ENCODE measurements at regions not wholly inside any gene's neighbourhood (a gene's known extent, or its start where the extent isn't known, plus 50 kb on each side); places are given as distances from the start of the nearest gene placed in this dataset.

DNA sequence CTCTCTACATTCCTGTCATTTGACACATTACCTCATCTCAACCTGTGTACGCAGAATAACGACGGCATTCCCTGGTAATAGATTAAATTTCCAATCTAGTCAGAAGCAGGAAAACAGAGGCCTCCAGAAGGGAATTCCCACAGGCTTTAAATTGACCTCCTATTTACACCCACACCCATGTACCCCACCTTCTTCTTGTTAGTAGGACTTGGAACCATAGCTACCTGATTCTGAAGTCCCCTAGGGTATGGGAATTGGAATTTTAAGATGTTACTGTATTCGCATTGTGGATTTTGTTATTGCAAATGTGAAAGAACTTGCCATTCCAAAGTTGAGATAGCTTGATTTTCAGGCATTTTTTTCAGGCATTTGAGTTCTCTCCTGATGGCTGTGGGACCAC, 377.5 kb upstream of the DYNLRB2 start:
- CTCF ChIA-PET, result no interaction called here
- TF ChIP-seq, protein P1, sequence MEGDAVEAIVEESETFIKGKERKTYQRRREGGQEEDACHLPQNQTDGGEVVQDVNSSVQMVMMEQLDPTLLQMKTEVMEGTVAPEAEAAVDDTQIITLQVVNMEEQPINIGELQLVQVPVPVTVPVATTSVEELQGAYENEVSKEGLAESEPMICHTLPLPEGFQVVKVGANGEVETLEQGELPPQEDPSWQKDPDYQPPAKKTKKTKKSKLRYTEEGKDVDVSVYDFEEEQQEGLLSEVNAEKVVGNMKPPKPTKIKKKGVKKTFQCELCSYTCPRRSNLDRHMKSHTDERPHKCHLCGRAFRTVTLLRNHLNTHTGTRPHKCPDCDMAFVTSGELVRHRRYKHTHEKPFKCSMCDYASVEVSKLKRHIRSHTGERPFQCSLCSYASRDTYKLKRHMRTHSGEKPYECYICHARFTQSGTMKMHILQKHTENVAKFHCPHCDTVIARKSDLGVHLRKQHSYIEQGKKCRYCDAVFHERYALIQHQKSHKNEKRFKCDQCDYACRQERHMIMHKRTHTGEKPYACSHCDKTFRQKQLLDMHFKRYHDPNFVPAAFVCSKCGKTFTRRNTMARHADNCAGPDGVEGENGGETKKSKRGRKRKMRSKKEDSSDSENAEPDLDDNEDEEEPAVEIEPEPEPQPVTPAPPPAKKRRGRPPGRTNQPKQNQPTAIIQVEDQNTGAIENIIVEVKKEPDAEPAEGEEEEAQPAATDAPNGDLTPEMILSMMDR (conservative IDR thresholded peaks at IDR 0.05; ENCODE audit: low read depth, low read length), result no peak
- TF ChIP-seq EZH2 (IDR thresholded peaks at IDR 0.05; ENCODE audit: borderline replicate concordance, low read depth, low read length, poor library complexity, severe bottlenecking), result no peak
- H3K9me3 ChIP-seq (ENCODE audit: low read depth, low read length, poor library complexity, severe bottlenecking), result no peaks in the 10 kb centered on the region
- no peaks in the 10 kb centered on the region for H3K4me1 ChIP-seq (ENCODE audit: insufficient read depth, low read length, poor library complexity, severe bottlenecking)
- DNase-seq (ENCODE audit: low spot score), result no peak
- H3K36me3 ChIP-seq (ENCODE audit: insufficient read depth, low read length, poor library complexity, severe bottlenecking), result no peaks in the 10 kb centered on the region
- no peak overlapping the region for H3K4me3 ChIP-seq (ENCODE audit: low read depth, low read length, poor library complexity, severe bottlenecking)
- BruUV-seq (replicated peaks), result no TSS peak
- H3K27me3 ChIP-seq (replicated peaks; ENCODE audit: insufficient read depth, low read depth, low read length, poor library complexity), result no peaks in the 10 kb centered on the region
- intact Hi-C loops (cut with micrococcal nuclease; ENCODE audit: unreplicated experiment), result no loop called here
- POLR2A ChIA-PET (ENCODE audit: low non-redundant PET), result no interaction called here
- H3K27ac ChIP-seq (ENCODE audit: low read depth, low read length, poor library complexity, severe bottlenecking), result no peak overlapping the region

DNA sequence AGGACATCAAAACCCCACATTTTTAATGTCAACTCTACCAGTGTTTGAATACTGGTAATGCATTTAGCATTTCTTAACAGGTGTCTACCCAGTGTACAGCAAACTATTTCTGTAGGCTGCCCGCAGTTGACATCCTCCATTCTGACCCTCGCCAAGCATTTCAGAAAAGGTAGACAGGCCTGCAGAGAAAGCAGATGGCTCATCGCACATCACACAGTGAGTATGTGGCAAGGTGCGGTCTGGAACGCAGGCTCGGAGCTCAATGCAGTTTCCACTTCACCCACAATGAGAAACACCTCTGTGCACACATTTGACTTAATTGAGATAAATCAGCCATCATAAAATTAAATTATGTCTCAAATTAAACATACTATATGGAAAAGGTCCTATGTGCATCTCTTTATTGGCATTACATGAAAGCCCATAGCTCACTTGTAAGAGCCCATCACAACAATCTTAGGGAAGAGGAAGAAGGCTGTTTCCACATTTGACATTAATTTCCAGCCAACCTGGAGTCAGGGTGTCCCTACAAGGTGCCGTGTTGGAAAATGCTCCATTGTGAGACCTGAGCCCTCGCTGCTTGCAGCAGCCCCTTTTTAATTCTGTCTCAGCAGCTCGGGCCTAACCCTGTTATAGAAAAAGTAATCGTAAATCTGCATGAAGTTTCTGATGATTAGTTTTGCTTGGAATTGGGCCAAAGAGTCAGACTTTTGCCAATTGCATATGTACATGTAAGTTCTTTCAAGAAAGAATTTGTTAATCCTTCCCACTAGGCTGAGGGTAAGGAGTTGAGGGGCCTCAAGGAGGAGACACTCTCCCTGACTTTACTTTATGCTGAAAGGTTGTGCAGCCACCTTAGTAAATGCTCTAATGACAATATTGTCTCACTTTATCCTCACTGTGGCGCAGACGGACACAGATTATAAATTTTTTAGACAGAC, 378.7 kb upstream of the DYNLRB2 start:
- no peaks in the 10 kb centered on the region for H3K27me3 ChIP-seq (replicated peaks; ENCODE audit: insufficient read depth, low read depth, low read length, poor library complexity)
- no peaks in the 10 kb centered on the region for H3K36me3 ChIP-seq (ENCODE audit: insufficient read depth, low read length, poor library complexity, severe bottlenecking)
- no peaks in the 10 kb centered on the region for H3K4me1 ChIP-seq (ENCODE audit: insufficient read depth, low read length, poor library complexity, severe bottlenecking)
- H3K27ac ChIP-seq (ENCODE audit: low read depth, low read length, poor library complexity, severe bottlenecking), result no peak overlapping the region
- POLR2A ChIA-PET (ENCODE audit: low non-redundant PET), result no interaction called here
- TF ChIP-seq, protein P1 (conservative IDR thresholded peaks at IDR 0.05; ENCODE audit: low read depth, low read length), result no peak
- TF ChIP-seq EZH2 (IDR thresholded peaks at IDR 0.05; ENCODE audit: borderline replicate concordance, low read depth, low read length, poor library complexity, severe bottlenecking), result no peak
- no peak for DNase-seq (ENCODE audit: low spot score)
- no TSS peak for BruUV-seq (replicated peaks)
- no peak overlapping the region for H3K4me3 ChIP-seq (ENCODE audit: low read depth, low read length, poor library complexity, severe bottlenecking)
- intact Hi-C loops (cut with micrococcal nuclease; ENCODE audit: unreplicated experiment), result no loop called here
- no peaks in the 10 kb centered on the region for H3K9me3 ChIP-seq (ENCODE audit: low read depth, low read length, poor library complexity, severe bottlenecking)
- CTCF ChIA-PET, result no interaction called here

DNA sequence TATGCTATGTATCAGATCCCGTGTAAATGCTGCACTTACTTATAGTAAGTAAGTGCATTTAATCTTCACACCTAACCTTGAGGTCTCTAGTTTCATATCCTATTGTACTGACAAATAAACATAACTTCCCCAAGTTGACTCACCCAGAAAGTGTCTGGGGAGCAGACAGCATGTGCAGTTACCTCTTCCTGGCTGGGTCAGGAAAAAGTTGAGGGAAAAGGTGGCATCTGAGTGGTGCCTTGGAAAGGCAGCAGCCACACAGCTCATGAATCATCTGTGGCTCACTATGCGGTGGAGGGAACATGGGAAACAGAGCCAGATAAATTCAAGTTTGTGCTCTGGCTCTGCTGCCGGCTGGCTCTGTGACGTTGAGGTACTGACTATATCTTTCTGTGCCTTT, 382.0 kb upstream of the DYNLRB2 start:
- DNase-seq (ENCODE audit: low spot score), result no peak
- no peaks in the 10 kb centered on the region for H3K4me1 ChIP-seq (ENCODE audit: insufficient read depth, low read length, poor library complexity, severe bottlenecking)
- no TSS peak for BruUV-seq (replicated peaks)
- TF ChIP-seq, protein P1 (conservative IDR thresholded peaks at IDR 0.05; ENCODE audit: low read depth, low read length), result no peak
- TF ChIP-seq EZH2 (IDR thresholded peaks at IDR 0.05; ENCODE audit: borderline replicate concordance, low read depth, low read length, poor library complexity, severe bottlenecking), result no peak
- ChIA-PET CTCF (no interaction called here), POLR2A (ENCODE audit: low non-redundant PET) (no interaction called here)
- H3K27me3 ChIP-seq (replicated peaks; ENCODE audit: insufficient read depth, low read depth, low read length, poor library complexity), result no peaks in the 10 kb centered on the region
- H3K4me3 ChIP-seq (ENCODE audit: low read depth, low read length, poor library complexity, severe bottlenecking), result no peak overlapping the region
- intact Hi-C loops (cut with micrococcal nuclease; ENCODE audit: unreplicated experiment), result no loop called here
- no peaks in the 10 kb centered on the region for H3K36me3 ChIP-seq (ENCODE audit: insufficient read depth, low read length, poor library complexity, severe bottlenecking)
- H3K27ac ChIP-seq (ENCODE audit: low read depth, low read length, poor library complexity, severe bottlenecking), result no peak overlapping the region
- H3K9me3 ChIP-seq (ENCODE audit: low read depth, low read length, poor library complexity, severe bottlenecking), result no peaks in the 10 kb centered on the region
